GM12878 (cell line): ENCODE measurements at regions not wholly inside any gene's neighbourhood (a gene's known extent, or its start where the extent isn't known, plus 50 kb on each side); places are given as distances from the start of the nearest gene placed in this dataset.

ENCODE experiments used
- ATAC-seq: fragments of 200-7000 bp; cut with Tn5 transposase; 3 replicates; pipeline ENCODE4 v1.9.1; 2020; ENCODE audit warnings: mild to moderate bottlenecking, moderate library complexity
- BruUV-seq: library from RNA; stranded (reverse); fragments of 400-500 nt; replicated peaks from 2 replicates; lab custom pipeline; 2021; lab: Mats Ljungman, UMichigan
- CTCF ChIA-PET: fragments of 300-600 bp; sonication (Branson Sonifier 250); formaldehyde crosslinking; extraction: SDS; loops from one replicate; lab custom pipeline; 2021; ENCODE audit warnings: inconsistent platforms; lab: Yijun Ruan, JAX
- POLR2A ChIA-PET: fragments of 350-600 bp; formaldehyde crosslinking; extraction: SDS; loops from one replicate; lab custom pipeline; 2021; ENCODE audit warnings: inconsistent platforms; lab: Charles Lee
- RAD21 ChIA-PET: fragments of 300-600 bp; sonication (Branson Sonifier 250); formaldehyde crosslinking; loops from one replicate; lab custom pipeline; 2023; ENCODE audit warnings: antibody characterized with exemption; ENCODE audit not compliant: unreplicated experiment; lab: Charles Lee
- SMC1A ChIA-PET: fragments of 300-600 bp; sonication (Branson Sonifier 250); formaldehyde crosslinking; loops from one replicate; lab custom pipeline; 2023; ENCODE audit not compliant: unreplicated experiment, uncharacterized antibody; lab: Charles Lee
- DNase-seq: peaks from one replicate; pipeline ENCODE4 v3.0.0-alpha.2; 2011; ENCODE audit warnings: low read depth, low spot score
- FAIRE-seq: peaks from 3 replicates; lab custom pipeline; 2011; peaks lifted over from hg19 to GRCh38; lab: Jason Lieb, UNC
- H2AFZ ChIP-seq: 2 replicates; pipeline ENCODE4 v1.6.0; 2011; ENCODE audit warnings: low read depth, low read length, control low read depth; ENCODE audit not compliant: control insufficient read depth
- H3K27ac ChIP-seq: 2 replicates; pipeline ENCODE4 v1.5.1; 2011; ENCODE audit warnings: control low read depth; ENCODE audit not compliant: control insufficient read depth, insufficient read depth
- H3K27me3 ChIP-seq, 2 experiments: replicated peaks in 1 of 2; 2 replicates each; pipeline versions ENCODE4 v1.6.0 to v1.6.1; 2011; ENCODE audit warnings: low read length in 1 of 2; ENCODE audit not compliant: control insufficient read depth in 2 of 2, insufficient read depth in 2 of 2
- H3K36me3 ChIP-seq, 2 experiments: 2 replicates each; pipeline ENCODE4 v1.5.1; 2011; ENCODE audit warnings: low read length in 1 of 2; ENCODE audit not compliant: control insufficient read depth in 2 of 2, insufficient read depth in 2 of 2
- H3K4me1 ChIP-seq: 2 replicates; pipeline ENCODE4 v1.6.1; 2011; ENCODE audit warnings: mild to moderate bottlenecking, low read length, moderate library complexity, mixed read lengths; ENCODE audit not compliant: control insufficient read depth, insufficient read depth
- H3K4me2 ChIP-seq: 2 replicates; pipeline ENCODE4 v1.6.0; 2011; ENCODE audit warnings: control low read depth; ENCODE audit not compliant: control insufficient read depth, insufficient read depth
- H3K4me3 ChIP-seq: fragments of 200-600 bp; sonication (generic); 2 replicates; pipeline ENCODE4 v1.5.1; 2016
- H3K79me2 ChIP-seq: 2 replicates; pipeline ENCODE4 v1.6.0; 2011; ENCODE audit warnings: low read length; ENCODE audit not compliant: control insufficient read depth, insufficient read depth
- H3K9ac ChIP-seq: 2 replicates; pipeline ENCODE4 v1.8.0; 2011; ENCODE audit warnings: low read length, control low read depth, mixed read lengths; ENCODE audit not compliant: control insufficient read depth, insufficient read depth
- H3K9me3 ChIP-seq: replicated peaks from 3 replicates; pipeline ENCODE4 v1.5.1; 2011; ENCODE audit warnings: mild to moderate bottlenecking, low read length; ENCODE audit not compliant: control insufficient read depth, insufficient read depth
- H4K20me1 ChIP-seq: 2 replicates; pipeline ENCODE4 v1.6.0; 2011; ENCODE audit not compliant: control insufficient read depth, insufficient read depth
- CBX5 ChIP-seq: sonication (generic); IDR thresholded peaks from 2 replicates; pipeline ENCODE4 v1.6.1; 2016; ENCODE audit warnings: low read depth, moderate library complexity, mild to moderate bottlenecking, inconsistent platforms
- CEBPB ChIP-seq, 2 experiments: fragments of 150-350 bp in 1 of 2; IDR thresholded peaks; 2 replicates each; pipeline ENCODE4 v1.6.1; 2012 to 2014; ENCODE audit warnings: low read depth in 2 of 2, low read length in 2 of 2, borderline replicate concordance in 1 of 2, inconsistent platforms in 1 of 2
- CHD4 ChIP-seq: fragments of 200-600 bp; sonication (generic); IDR thresholded peaks from 2 replicates; pipeline ENCODE4 v1.6.1; 2016; ENCODE audit warnings: mild to moderate bottlenecking
- CREB1 ChIP-seq: IDR thresholded peaks from 2 replicates; pipeline ENCODE4 v1.6.1; 2012; ENCODE audit warnings: low read depth, mild to moderate bottlenecking, inconsistent platforms
- HDGF ChIP-seq: fragments of 450-650 bp; IDR thresholded peaks from 2 replicates; pipeline ENCODE4 v1.6.1; 2016; ENCODE audit warnings: antibody characterized with exemption
- MEF2A ChIP-seq: IDR thresholded peaks from 2 replicates; pipeline ENCODE4 v1.6.1; 2011; ENCODE audit warnings: low read depth, mild to moderate bottlenecking, low read length, moderate library complexity; ENCODE audit not compliant: insufficient read depth
- MEF2B ChIP-seq: fragments of 450-650 bp; IDR thresholded peaks from 2 replicates; pipeline ENCODE4 v1.6.1; 2018; ENCODE audit warnings: mild to moderate bottlenecking, moderate library complexity; ENCODE audit not compliant: partially characterized antibody, poor library complexity, severe bottlenecking
- NFIC ChIP-seq: IDR thresholded peaks from 2 replicates; pipeline ENCODE4 v1.6.1; 2012; ENCODE audit warnings: low read depth, mild to moderate bottlenecking, inconsistent platforms, low read length, moderate library complexity
- NFYA ChIP-seq: IDR thresholded peaks from 2 replicates; pipeline ENCODE4 v1.6.1; 2011; ENCODE audit warnings: low read depth, mild to moderate bottlenecking, low read length, improper control_type of control experiment, borderline replicate concordance
- NFYB ChIP-seq: IDR thresholded peaks from 2 replicates; pipeline ENCODE4 v1.6.1; 2011; ENCODE audit warnings: low read depth, mild to moderate bottlenecking, low read length, improper control_type of control experiment, moderate library complexity; ENCODE audit not compliant: insufficient read depth
- NR2C2 ChIP-seq: IDR thresholded peaks from 2 replicates; pipeline ENCODE4 v1.6.1; 2011; ENCODE audit warnings: borderline replicate concordance, low read depth; ENCODE audit not compliant: control insufficient read depth, insufficient read length
- PAX8 ChIP-seq: fragments of 450-650 bp; IDR thresholded peaks from 2 replicates; pipeline ENCODE4 v1.6.1; 2017; ENCODE audit warnings: mild to moderate bottlenecking, moderate library complexity
- PML ChIP-seq: IDR thresholded peaks from 2 replicates; pipeline ENCODE4 v1.6.1; 2012; ENCODE audit warnings: low read length, inconsistent platforms
- RFX5 ChIP-seq: IDR thresholded peaks from 2 replicates; pipeline ENCODE4 v1.6.1; 2011; ENCODE audit warnings: low read depth, low read length, improper control_type of control experiment
- SMAD1 ChIP-seq: fragments of 450-650 bp; IDR thresholded peaks from 2 replicates; pipeline ENCODE4 v1.6.1; 2018; ENCODE audit warnings: mild to moderate bottlenecking, low read depth; ENCODE audit not compliant: partially characterized antibody
- SMAD5 ChIP-seq: IDR thresholded peaks from 2 replicates; pipeline ENCODE4 v1.6.1; 2016; ENCODE audit warnings: antibody characterized with exemption, low read depth
- SP1 ChIP-seq: IDR thresholded peaks from one replicate; pipeline ENCODE4 v1.6.1; 2011; ENCODE audit warnings: low read depth, low read length
- SUPT20H ChIP-seq: IDR thresholded peaks from 2 replicates; pipeline ENCODE4 v1.6.1; 2011; ENCODE audit warnings: low read depth, mild to moderate bottlenecking, low read length, moderate library complexity, borderline replicate concordance; ENCODE audit not compliant: control insufficient read depth
- ZZZ3 ChIP-seq: IDR thresholded peaks from 2 replicates; pipeline ENCODE4 v1.6.1; 2011; ENCODE audit warnings: low read depth; ENCODE audit not compliant: control insufficient read depth, insufficient read length
- WGBS: methylation state at CpG from one replicate; pipeline ENCODE4 v1.1.6; 2016; ENCODE audit warnings: low lambda C conversion rate; ENCODE audit not compliant: insufficient replicate concordance, insufficient coverage; ENCODE audit errors: missing lambda C conversion rate; 5-methylcytosine and 5-hydroxymethylcytosine counted together
- in situ Hi-C: fragments of 300-500 bp; cut with MboI; formaldehyde crosslinking; loops from 9 replicates; pipeline ENCODE4 v1.14.3; 2018; ENCODE audit warnings: mixed read lengths
- intact Hi-C: fragments of 100-400 bp; cut with micrococcal nuclease; formaldehyde crosslinking; loops from one replicate; pipeline ENCODE4 v1.14.2; 2022; ENCODE audit not compliant: unreplicated experiment
- TF ChIP-seq, protein P1 (sequence below): IDR thresholded peaks from 2 replicates; pipeline ENCODE4 v1.6.1; 2012; ENCODE audit warnings: low read depth, low read length, improper control_type of control experiment
- TF ChIP-seq, protein P2 (sequence below): fragments of 450-650 bp; IDR thresholded peaks from 2 replicates; pipeline ENCODE4 v1.6.1; 2014; ENCODE audit warnings: mild to moderate bottlenecking
- TF ChIP-seq, protein P3 (sequence below): fragments of 450-650 bp; IDR thresholded peaks from 2 replicates; pipeline ENCODE4 v1.6.1; 2018; ENCODE audit warnings: mild to moderate bottlenecking, low read depth, moderate library complexity; ENCODE audit not compliant: partially characterized antibody

DNA sequence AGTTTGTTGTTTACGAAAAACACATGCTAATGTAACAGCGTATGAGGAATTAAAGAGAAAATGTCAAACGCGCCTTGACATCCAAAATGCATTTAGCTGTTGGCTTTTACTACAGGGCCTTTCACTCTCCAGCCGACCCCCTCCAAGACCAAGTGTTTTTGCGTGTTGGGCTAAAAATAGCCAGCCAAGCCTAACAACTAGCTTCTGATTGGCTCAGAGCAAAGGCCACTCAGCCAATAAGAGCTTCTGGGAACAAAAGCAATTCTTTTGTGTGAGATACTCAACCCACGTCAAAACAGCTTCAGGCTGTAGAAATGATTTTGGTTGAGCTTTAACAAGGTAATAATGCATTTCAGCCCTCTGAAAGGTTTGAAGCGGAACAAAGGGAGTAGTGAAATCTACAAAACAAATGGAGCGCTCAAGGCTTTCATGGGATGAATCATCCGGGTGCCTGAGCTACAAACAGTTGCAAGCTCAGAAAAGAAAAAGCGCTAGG, 198.7 kb upstream of the DCN start:
- peak overlapping the region; percentile 68 for H3K4me3 ChIP-seq
- TF ChIP-seq SMAD1 (no peak), NFYA (no peak), MEF2A (peak; percentile 92), HDGF (no peak), NR2C2 (no peak), PML (no peak), ZZZ3 (no peak), SP1 (peak; percentile 52), CHD4 (no peak), CBX5 (no peak), RFX5 (peak; percentile 89), SMAD5 (no peak), PAX8 (no peak), NFIC (0 out of 2 replicates have a peak, but pooled peaks have one; percentile 16), CREB1 (peak; percentile 25; the same call in 1 of the 2 replicates), NFYB (peak; percentile 89), MEF2B (peak; percentile 45), SUPT20H (no peak), CEBPB (IDR thresholded peaks at IDR 0.05; ENCODE audit: borderline replicate concordance in 1 of 2, low read depth in 2 of 2, low read length in 2 of 2) (no peak)
- TF ChIP-seq, protein P1, sequence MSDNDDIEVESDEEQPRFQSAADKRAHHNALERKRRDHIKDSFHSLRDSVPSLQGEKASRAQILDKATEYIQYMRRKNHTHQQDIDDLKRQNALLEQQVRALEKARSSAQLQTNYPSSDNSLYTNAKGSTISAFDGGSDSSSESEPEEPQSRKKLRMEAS: no peak
- TF ChIP-seq, protein P2, sequence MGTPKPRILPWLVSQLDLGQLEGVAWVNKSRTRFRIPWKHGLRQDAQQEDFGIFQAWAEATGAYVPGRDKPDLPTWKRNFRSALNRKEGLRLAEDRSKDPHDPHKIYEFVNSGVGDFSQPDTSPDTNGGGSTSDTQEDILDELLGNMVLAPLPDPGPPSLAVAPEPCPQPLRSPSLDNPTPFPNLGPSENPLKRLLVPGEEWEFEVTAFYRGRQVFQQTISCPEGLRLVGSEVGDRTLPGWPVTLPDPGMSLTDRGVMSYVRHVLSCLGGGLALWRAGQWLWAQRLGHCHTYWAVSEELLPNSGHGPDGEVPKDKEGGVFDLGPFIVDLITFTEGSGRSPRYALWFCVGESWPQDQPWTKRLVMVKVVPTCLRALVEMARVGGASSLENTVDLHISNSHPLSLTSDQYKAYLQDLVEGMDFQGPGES: no peak
- TF ChIP-seq, protein P3, sequence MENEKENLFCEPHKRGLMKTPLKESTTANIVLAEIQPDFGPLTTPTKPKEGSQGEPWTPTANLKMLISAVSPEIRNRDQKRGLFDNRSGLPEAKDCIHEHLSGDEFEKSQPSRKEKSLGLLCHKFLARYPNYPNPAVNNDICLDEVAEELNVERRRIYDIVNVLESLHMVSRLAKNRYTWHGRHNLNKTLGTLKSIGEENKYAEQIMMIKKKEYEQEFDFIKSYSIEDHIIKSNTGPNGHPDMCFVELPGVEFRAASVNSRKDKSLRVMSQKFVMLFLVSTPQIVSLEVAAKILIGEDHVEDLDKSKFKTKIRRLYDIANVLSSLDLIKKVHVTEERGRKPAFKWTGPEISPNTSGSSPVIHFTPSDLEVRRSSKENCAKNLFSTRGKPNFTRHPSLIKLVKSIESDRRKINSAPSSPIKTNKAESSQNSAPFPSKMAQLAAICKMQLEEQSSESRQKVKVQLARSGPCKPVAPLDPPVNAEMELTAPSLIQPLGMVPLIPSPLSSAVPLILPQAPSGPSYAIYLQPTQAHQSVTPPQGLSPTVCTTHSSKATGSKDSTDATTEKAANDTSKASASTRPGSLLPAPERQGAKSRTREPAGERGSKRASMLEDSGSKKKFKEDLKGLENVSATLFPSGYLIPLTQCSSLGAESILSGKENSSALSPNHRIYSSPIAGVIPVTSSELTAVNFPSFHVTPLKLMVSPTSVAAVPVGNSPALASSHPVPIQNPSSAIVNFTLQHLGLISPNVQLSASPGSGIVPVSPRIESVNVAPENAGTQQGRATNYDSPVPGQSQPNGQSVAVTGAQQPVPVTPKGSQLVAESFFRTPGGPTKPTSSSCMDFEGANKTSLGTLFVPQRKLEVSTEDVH: no peak

More for the DNA sequence above, 198.7 kb upstream of the DCN start:
- no peaks in the 10 kb centered on the region for H4K20me1 ChIP-seq
- FAIRE-seq (peak; percentile 59), ATAC-seq (peak; percentile 83), DNase-seq (peak; percentile 20)
- H2AFZ ChIP-seq: peak overlapping the region; percentile 93
- intact Hi-C loops (loop anchor here (5.0 to 10.0 kb wide), 4 partner anchors 196 to 1383 kb away; no protein-coding TSS in a partner anchor), in situ Hi-C loops (no loop called here)
- H3K4me1 ChIP-seq: peaks cover 3% of the 10 kb centered on the region; the same call in 1 of the 2 replicates
- WGBS: 13% methylated on average over 11 of the region's 11 CpGs
- no TSS peak for BruUV-seq
- POLR2A ChIA-PET: interaction anchor here (1.2 kb wide), 1 partner anchor 8 kb away, joined by 3 read pairs; no protein-coding TSS in a partner anchor
- SMC1A ChIA-PET: interaction anchor here (0.8 to 3.3 kb wide), 45 partner anchors 10 to 1545 kb away, joined by 3 to 38 read pairs (median 4); partner anchors contain the start of genes BTG1 and PLEKHG7
- RAD21 ChIA-PET: interaction anchor here (0.6 to 2.5 kb wide), 40 partner anchors 12 to 1755 kb away, joined by 3 to 41 read pairs (median 4); partner anchors contain the start of gene BTG1
- no peaks in the 10 kb centered on the region for H3K27me3 ChIP-seq
- no peaks in the 10 kb centered on the region for H3K36me3 ChIP-seq
- peak overlapping the region; percentile 40; the same call in 1 of the 2 replicates for H3K9ac ChIP-seq
- no peaks in the 10 kb centered on the region for H3K79me2 ChIP-seq
- peak overlapping the region; percentile 95 for H3K4me2 ChIP-seq
- H3K9me3 ChIP-seq: no peaks in the 10 kb centered on the region
- peak overlapping the region; percentile 37 for H3K27ac ChIP-seq
- CTCF ChIA-PET: interaction anchor here (0.6 to 3.4 kb wide), 67 partner anchors 8 to 1605 kb away, joined by 3 to 44 read pairs (median 4); partner anchors contain the start of gene PLEKHG7
